LNCAP (cell line): ENCODE measurements at regions not wholly inside any gene's neighbourhood (a gene's known extent, or its start where the extent isn't known, plus 50 kb on each side); places are given as distances from the start of the nearest gene placed in this dataset.

Experiments used
- TF ChIP-seq, protein P1 (sequence below): fragments of 450-650 bp; IDR thresholded peaks from 2 replicates; pipeline ENCODE4 v1.5.1; 2017; ENCODE audit warnings: mild to moderate bottlenecking

DNA sequence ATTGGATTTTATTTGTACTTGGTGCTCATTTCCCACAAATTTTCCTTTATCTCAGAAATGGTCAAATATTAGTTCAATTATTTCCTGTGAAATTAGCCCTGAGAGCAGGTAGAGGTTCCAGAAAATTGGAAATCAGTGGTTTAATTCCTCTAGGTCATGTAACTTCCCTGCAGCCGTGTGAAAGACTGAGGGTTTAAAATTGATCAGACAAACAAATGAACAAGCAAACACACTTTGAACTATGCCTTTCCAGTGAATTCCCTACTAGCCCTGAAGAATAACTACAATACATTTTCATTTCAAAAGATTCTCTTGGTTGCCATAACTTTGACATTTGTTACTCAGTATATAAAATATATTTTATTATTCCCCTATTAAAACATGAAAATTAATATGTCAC is 1116.7 kb downstream of the REEP3 start:
- TF ChIP-seq, protein P1, sequence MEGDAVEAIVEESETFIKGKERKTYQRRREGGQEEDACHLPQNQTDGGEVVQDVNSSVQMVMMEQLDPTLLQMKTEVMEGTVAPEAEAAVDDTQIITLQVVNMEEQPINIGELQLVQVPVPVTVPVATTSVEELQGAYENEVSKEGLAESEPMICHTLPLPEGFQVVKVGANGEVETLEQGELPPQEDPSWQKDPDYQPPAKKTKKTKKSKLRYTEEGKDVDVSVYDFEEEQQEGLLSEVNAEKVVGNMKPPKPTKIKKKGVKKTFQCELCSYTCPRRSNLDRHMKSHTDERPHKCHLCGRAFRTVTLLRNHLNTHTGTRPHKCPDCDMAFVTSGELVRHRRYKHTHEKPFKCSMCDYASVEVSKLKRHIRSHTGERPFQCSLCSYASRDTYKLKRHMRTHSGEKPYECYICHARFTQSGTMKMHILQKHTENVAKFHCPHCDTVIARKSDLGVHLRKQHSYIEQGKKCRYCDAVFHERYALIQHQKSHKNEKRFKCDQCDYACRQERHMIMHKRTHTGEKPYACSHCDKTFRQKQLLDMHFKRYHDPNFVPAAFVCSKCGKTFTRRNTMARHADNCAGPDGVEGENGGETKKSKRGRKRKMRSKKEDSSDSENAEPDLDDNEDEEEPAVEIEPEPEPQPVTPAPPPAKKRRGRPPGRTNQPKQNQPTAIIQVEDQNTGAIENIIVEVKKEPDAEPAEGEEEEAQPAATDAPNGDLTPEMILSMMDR, result no peak

DNA sequence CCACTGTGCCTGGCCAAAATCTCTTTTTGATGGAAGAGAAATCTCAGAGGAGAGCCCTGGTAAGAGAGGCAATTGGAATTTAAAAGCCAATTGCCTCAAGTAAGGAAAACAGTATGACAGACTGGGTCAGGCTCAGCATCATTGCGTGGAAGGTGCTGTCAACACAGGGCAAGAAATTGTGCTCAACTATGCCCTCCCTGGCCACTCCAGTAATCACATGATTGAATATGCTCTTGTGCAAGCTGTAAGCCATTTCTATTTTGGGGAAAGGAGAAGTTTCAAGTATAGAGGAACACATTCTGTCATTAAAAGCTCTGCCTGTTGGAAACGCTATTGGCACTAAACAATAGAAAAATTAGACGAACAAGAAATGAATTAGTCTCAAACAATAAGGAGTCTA is 1127.7 kb downstream of the REEP3 start:
- TF ChIP-seq, protein P1, result no peak; the same call in 1 of the 2 replicates

DNA sequence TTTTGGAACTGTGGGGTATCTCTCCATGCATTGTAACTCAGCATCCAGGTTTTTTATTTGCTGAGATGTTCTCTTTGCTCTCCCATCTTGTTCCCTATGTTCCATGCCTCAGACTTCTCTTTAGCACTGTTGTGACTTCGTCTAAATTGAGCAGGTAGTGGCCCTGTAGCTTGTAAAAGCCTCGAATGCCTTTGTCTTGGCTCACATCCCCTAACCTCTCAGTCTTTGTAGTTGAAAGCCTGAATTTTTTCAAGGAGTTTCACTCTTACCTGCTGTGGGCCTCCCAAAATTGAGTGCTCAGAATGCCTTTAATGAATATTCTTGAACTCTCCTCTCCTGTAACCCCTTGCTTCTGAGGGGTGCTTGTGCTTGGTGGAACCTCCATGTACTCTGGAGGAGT is 1137.3 kb downstream of the REEP3 start:
- TF ChIP-seq, protein P1, result no peak

DNA sequence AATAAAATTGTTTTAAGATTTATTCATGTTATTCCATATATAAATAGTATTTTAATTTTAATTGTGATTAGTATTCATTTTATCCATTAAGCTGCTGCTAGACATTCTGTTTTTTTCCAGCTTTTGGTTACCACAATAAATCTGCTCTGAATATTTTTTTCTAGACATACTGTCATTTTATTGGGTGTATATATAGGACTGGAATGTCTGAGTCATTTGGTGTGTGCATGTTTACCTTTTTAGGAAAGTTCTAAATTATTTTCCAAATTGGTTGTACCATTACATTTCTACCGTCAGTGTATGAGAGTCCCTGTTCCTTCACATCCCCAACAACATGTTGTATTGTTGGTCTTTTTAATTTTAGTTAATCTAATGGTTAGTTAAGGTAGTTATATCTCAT is 1138.1 kb downstream of the REEP3 start:
- TF ChIP-seq, protein P1, result no peak

DNA sequence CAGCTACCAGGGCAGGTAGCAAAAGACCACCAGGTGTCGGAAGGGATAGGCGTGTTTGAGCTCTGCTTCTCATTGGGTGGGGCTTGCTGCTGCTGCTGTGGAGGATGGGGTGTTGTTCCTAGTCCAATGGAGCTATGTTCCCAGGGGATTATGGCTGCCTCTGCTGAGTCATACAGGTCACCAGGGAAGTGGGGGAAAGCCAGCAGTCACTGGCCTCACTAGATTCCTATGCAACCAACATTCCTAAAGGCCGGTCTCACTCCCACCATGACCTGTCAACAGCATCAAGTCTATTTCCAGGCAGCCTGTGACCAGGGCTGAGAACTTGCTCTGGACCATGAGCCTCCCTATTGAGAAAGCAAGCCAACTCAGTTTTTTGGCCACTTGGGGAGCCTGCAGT is 1160.8 kb downstream of the REEP3 start:
- TF ChIP-seq, protein P1, result no peak

DNA sequence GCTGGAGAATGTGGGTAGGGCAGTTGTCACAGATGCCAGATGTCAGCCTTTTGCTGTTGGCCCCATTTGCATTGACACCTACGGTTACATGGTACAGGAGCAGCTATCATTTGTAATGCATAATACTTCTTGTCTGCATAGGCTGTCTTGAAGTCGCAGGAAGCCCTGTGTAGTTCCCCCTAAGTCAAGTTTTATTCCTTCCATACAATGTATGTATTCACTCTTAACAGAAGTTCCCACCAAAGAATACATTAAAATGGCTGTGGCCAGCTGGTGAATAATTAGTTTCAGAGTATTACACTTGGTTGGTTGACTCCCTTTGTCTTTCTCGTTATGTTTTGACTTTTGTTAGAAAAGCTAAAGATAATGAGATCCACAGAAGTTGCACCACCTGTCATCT is 1169.0 kb downstream of the REEP3 start:
- TF ChIP-seq, protein P1, result no peak

DNA sequence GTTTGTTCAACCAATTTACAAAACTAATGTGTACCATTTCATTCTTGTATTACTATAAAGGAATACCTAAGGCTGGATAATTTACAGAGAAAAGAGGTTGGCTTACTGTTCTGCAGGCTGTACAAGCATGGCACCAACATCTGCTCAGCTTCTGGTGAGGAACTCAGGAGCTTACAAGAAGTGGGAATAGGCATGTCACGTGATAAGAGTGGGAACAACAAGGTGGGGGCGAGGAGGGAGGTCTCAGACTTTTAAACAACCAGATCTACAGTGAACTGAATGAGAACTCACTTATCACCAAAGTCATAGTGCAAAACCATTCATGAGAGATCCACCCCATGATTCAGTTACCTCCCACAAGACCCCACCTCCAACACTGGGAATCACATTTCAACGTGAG is 1178.0 kb downstream of the REEP3 start:
- TF ChIP-seq, protein P1, result no peak
